NCI-H2081 (cell line): ENCODE measurements at regions not wholly inside any gene's neighbourhood (a gene's known extent, or its start where the extent isn't known, plus 50 kb on each side); places are given as distances from the start of the nearest gene placed in this dataset.
A peak's percentile ranks its signal among the peaks of the same experiment; 100 is the strongest.
"Not testable (repeated sequence)": the region's sequence is repeated elsewhere in the genome, so short reads cannot be mapped to it uniquely, and the experiment has no call there.

Experiments
- DNase-seq, 2 experiments: peaks; one replicate each; lab custom pipeline; 2025; lab: John Stamatoyannopoulos, UW

- no peak for DNase-seq
Measured at GRCh38 chr6:168825226-168826077, 384.5 kb downstream of the SMOC2 start.

GRCh38 chr6:168823397-168824212 is 382.6 kb downstream of the SMOC2 start:
- no peak for DNase-seq

- DNase-seq: no peak
Measured at GRCh38 chr6:168822376-168822775, 381.4 kb downstream of the SMOC2 start.

DNA sequence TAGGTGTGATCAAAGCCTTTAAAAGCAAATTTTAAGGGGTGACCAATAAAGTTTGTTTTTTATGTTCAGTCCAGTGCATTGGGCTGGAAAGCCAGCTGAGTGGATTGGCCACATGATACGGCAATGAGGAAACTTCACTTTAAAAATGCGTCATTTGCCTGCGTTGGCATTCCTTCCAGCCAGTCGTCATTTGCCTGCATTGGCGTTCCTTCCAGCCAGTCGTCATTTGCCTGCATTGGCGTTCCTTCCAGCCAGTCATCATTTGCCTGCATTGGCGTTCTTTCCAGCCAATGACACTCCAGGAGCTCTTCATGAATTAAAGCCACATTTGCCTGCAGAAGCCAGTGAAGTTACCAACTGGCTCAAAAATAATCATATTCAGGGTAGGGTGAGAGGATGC is 378.6 kb downstream of the SMOC2 start:
- no peak for DNase-seq

DNA sequence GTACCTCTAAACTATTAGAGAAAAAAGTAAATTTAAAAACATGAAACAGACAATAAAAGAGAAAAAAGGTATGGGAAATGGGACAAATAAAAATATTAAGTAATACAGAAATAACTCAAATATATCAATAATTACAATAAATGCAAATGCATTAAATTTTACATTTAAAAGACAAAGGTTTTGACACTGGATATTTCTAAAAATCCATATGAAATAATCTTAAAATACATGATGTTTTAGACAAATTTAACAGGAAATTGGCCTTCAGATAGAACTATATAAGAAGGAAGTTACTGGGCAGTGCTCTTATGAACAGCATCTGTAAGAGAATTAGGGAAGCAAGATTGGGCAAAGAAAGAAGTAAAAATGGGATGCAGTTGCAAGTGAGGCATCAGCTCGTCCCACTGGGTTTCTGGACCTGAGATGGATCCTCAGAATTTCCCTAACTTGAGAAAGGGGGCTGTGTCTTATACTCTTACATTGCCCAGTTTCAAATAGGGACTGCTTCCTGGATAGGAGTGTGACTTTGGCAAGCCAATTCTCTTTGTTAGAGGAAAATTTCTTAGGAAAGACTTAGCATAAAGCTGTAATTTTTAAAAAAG is 376.7 kb downstream of the SMOC2 start:
- no peak for DNase-seq

DNA sequence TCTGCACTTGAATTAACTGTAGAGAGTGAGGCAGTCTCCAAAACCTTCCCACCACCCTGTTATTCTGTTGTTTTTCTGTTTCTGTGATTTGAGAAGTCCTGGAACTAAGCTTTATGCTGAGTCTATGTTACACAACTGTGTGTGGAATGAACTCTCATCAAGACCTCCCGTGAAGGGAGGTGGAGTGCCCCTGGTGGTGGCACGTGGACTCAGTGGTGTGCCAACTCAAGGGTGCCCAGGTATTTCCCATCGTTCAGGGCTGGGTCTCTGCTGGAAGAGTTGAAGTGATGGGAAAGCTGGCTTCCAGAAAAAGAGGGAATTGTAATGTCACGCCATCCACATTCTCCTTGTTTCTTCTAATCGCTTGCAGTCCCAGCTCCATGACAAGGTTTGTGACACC is 374.2 kb downstream of the SMOC2 start:
- DNase-seq: no peak

GRCh38 chr6:168808232-168808631 is 367.2 kb downstream of the SMOC2 start:
- DNase-seq: no peak

DNA sequence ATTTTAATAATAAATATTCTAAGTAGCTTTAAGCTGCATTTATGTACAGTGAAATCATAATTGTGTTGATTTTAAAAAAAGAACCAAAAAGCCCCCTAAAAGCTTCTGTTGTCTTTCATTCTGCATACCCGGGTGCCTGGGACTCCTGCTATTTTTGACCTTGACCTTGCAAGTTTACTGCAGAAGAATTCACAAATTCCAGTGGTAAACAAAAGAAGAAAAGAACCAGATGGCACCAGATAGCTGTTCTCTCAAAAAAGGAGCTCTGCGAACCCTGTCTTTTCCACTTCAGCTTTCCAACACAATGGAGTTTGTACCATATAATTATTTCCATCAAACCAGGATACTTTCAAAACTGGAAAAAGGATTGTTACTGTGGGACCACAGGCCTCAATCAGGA is 363.3 kb downstream of the SMOC2 start:
- DNase-seq: no peak

DNA sequence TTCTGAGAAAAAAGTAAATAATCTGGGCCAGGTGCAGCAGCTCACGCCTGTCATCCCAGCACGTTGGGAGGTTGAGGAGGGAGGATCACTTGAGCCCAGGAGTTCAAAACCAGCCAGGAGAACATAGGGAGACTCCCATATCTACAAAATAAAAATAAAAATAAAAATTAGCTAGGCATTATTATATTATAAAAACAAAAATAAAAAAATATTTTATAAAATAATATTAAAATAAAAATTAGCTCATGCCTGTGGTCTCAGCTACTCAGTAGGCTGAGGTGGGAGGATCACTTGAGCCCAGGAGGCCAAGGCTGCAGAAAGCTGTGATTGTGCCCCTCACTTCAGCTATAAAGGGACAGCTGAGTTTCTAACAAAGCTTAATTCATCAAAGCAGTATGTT is 362.9 kb downstream of the SMOC2 start:
- no peak for DNase-seq

- no peak for DNase-seq
Measured at GRCh38 chr6:168799067-168799466, 358.1 kb downstream of the SMOC2 start.

DNA sequence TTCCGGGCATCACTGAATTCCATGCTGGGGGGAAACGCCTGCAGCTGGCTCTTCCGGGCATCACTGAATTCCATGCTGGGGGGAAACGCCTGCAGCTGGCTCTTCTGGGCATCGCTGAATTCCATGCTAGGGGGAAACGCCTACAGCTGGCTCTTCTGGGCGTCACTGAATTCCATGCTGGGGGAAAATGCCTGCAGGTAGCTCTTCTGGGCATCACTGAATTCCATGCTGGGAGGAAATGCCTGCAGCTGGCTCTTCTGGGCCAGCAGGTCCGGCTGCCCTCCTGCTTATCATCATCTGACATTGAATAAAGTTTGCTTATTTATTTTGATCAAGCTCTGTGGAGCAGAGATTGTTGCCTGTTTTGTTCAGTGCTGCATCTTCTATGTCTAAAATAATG is 355.1 kb downstream of the SMOC2 start:
- DNase-seq: no peak

GRCh38 chr6:168795611-168796010 is 354.6 kb downstream of the SMOC2 start:
- DNase-seq: not testable (repeated sequence)

- DNase-seq: no peak
Measured at GRCh38 chr6:168794491-168794890, 353.5 kb downstream of the SMOC2 start.

- DNase-seq: no peak
Measured at GRCh38 chr6:168793649-168794048, 352.7 kb downstream of the SMOC2 start.

- no peak for DNase-seq
Measured at GRCh38 chr6:168791917-168792316, 350.9 kb downstream of the SMOC2 start.

- DNase-seq: no peak
Measured at GRCh38 chr6:168789699-168790098, 348.7 kb downstream of the SMOC2 start.

GRCh38 chr6:168785720-168786511 is 344.9 kb downstream of the SMOC2 start:
- no peak for DNase-seq

- no peak for DNase-seq
Measured at GRCh38 chr6:168784426-168784825, 343.4 kb downstream of the SMOC2 start.

DNA sequence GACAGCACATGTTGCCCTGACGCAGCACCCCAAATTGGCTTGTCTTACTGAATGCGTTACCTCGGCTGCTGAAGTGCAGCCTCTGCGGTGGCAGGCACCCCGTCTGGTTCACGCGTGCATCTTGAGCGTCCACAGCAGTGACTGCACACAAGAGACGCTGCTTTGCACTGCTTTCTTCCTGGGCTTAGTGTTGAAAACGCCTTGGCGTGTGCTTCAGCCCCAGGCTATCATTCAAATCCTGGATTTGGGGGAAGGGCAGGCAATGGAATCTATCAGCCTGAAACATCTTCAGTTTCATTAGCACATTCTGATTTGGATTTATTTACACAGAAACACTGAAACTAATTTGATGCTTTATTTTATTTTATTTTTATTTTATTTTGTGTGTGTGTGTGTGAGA is 342.7 kb downstream of the SMOC2 start:
- DNase-seq: no peak

DNA sequence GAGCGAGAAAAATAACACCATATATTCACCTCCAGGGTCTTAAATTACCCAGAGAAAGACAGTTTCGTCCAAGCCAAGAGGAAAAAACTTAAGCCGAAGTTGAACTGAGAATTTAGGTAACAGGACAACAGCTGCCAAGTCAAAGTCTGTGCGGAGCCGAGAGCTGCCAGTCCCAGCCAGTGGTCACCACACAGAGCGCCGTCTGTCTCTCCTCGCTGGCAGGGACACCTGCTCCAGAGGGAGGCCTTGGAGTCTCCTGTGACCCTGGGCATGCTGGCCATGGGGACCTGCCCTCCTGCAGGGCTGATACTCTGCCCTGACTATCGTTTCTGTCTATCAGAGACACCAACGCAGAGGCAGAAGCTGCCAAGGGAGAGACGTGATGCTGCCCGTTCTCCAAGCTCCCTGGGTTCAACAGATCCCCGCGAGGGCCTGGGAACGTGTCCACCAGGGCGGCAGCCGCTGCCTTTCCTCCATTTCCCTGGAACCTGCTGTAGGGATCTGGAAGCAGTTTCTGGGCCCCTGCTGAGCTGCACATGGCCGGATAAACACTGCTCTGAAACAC is 341.3 kb downstream of the SMOC2 start:
- peak; percentile 25 to 72 for DNase-seq

- DNase-seq: no peak
Measured at GRCh38 chr6:168778201-168778600, 337.2 kb downstream of the SMOC2 start.

DNA sequence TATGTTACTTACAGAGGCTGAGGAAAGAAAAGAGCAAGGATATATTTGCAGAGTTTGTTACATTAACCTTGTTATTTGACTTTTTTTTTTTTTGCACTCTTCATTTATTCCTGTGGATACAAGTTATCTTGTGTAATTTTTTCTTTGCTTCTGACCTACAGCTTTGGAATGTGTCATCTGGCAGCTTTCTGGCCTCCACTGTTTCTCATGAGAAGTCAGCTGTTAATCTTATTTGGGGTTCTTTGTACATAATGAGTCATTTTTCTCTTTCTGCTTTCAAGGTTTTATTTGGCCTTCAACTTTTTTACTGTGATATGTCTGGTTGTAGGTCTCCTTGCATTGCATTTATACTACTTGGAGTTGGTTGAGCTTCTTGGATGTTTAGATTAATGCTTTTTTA is 333.4 kb downstream of the SMOC2 start:
- no peak for DNase-seq
